ENCODE measurements at regions not wholly inside any gene's neighbourhood (a gene's known extent, or its start where the extent isn't known, plus 50 kb on each side); places are given as distances from the start of the nearest gene placed in this dataset.
"Not testable (repeated sequence)": the region's sequence is repeated elsewhere in the genome, so short reads cannot be mapped to it uniquely, and the experiment has no call there.

- CTCF ChIA-PET, H3K27ac Mint-ChIP-seq: not testable (repeated sequence)
Measured at GRCh38 chr18:14265637-14266410, 133.6 kb upstream of the ZNF519 start.

GRCh38 chr18:14262786-14263185, 130.6 kb upstream of the ZNF519 start:
- H3K9me3 Mint-ChIP-seq; H3K27ac Mint-ChIP-seq; H3K4me1 Mint-ChIP-seq; CTCF ChIA-PET; POLR2A ChIA-PET; H3K36me3 Mint-ChIP-seq (ENCODE audit: low read depth); DNase-seq; H3K27me3 Mint-ChIP-seq; H3K4me3 Mint-ChIP-seq: not testable (repeated sequence)

More at GRCh38 chr18:14265637-14266410, 133.6 kb upstream of the ZNF519 start:
- H3K27me3 Mint-ChIP-seq; H3K9me3 Mint-ChIP-seq; DNase-seq; H3K4me1 Mint-ChIP-seq; H3K4me3 Mint-ChIP-seq; POLR2A ChIA-PET; H3K36me3 Mint-ChIP-seq (ENCODE audit: low read depth): not testable (repeated sequence)

DNA sequence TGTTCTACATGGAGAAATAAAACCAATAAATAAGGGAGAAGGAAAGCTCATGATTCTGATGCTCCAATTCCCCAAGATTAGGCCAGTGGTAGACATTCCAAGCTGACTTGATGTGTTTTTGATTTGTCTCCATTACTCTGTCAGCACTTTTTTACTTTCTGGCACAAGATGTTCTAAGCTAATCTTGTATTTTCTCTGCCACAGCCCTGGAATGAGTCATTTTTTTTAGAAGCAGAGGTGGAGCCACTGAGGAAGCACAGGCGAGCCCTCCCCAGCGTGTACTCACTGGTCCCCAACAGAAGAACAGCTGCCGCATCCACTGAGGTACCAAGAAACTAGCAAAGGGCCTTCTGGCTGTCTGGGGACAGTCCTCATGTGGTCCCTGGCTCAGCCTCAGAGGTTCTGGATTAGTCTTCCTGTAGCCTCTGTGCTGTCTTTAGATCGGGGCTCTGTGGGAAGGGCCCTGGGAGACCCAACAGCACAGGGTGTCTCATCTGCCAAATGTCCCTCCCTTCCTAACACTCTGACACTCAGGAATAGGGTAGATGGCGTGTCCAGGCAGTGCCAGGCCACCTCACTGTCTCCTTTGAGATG, 117.9 kb upstream of the ZNF519 start:
- POLR2A ChIA-PET, H3K4me1 Mint-ChIP-seq, H3K4me3 Mint-ChIP-seq, DNase-seq, H3K27ac Mint-ChIP-seq, CTCF ChIA-PET, H3K27me3 Mint-ChIP-seq, H3K9me3 Mint-ChIP-seq: not testable (repeated sequence)
- H3K36me3 Mint-ChIP-seq (ENCODE audit: low read depth): peaks cover 16% of the 10 kb centered on the region

GRCh38 chr18:14239224-14239623, 107.0 kb upstream of the ZNF519 start:
- H3K9me3 Mint-ChIP-seq, POLR2A ChIA-PET, DNase-seq, CTCF ChIA-PET, H3K27me3 Mint-ChIP-seq, H3K4me3 Mint-ChIP-seq: not testable (repeated sequence)
- H3K4me1 Mint-ChIP-seq: peaks cover 24% of the 10 kb centered on the region
- peaks cover 16% of the 10 kb centered on the region for H3K36me3 Mint-ChIP-seq (ENCODE audit: low read depth)
- peak overlapping the region; percentile 36 for H3K27ac Mint-ChIP-seq

DNA sequence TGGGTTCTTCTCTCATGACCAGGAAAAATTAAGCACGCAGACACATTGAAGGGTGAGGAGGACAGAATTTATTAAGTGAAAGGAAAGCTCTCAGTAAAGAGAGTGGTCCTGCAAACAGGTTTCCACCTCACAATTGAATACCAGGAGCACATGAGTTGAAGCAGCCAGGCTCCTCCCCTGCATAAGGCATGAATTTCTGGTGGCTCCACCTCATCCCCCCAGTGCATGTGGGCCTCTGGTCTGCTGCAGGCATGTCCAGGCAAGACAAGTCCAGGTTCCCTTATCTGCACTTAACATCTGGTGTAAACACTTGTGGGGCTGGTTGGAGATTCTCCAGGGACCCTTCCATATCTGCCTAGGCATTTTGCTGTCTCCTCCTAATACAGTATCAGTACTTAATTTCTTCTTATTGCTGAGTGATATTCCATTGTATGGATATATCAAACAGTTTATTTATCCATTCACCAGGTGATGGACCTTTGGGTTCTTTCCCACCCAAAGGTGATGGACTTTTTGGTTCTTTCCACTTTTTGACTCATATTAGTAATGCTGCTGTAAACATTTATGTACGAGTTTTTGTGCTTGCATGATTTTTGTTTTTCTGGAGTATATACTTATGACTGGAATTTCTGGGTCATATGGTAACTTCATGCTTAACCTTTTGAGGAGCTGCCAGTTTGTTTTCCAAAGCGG, 104.3 kb upstream of the ZNF519 start:
- CTCF ChIA-PET, POLR2A ChIA-PET, DNase-seq, H3K4me3 Mint-ChIP-seq, H3K9me3 Mint-ChIP-seq, H3K27me3 Mint-ChIP-seq, H3K27ac Mint-ChIP-seq: not testable (repeated sequence)
- Mint-ChIP-seq H3K4me1 (peaks cover 19% of the 10 kb centered on the region), H3K36me3 (ENCODE audit: low read depth) (peaks cover 10% of the 10 kb centered on the region)

DNA sequence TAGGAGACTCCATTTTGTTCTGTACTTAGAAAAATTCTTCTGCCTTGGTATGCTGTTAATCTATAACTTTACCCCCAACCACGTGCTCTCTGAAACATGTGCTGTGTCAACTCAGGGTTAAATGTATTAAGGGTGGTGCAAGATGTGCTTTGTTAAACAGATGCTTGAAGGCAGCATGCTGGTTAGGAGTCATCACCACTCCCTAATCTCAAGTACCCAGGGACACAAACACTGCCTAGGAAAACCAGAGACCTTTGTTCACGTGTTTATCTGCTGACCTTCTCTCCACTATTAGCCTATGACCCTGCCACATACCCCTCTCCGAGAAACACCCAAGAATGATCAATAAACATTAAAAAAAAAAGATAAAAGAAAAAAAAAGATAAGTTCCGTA, 93.0 kb upstream of the ZNF519 start:
- H3K36me3 Mint-ChIP-seq (ENCODE audit: low read depth): peaks cover 22% of the 10 kb centered on the region
- H3K9me3 Mint-ChIP-seq, H3K4me1 Mint-ChIP-seq, H3K4me3 Mint-ChIP-seq, POLR2A ChIA-PET, DNase-seq, H3K27ac Mint-ChIP-seq, H3K27me3 Mint-ChIP-seq, CTCF ChIA-PET: not testable (repeated sequence)

DNA sequence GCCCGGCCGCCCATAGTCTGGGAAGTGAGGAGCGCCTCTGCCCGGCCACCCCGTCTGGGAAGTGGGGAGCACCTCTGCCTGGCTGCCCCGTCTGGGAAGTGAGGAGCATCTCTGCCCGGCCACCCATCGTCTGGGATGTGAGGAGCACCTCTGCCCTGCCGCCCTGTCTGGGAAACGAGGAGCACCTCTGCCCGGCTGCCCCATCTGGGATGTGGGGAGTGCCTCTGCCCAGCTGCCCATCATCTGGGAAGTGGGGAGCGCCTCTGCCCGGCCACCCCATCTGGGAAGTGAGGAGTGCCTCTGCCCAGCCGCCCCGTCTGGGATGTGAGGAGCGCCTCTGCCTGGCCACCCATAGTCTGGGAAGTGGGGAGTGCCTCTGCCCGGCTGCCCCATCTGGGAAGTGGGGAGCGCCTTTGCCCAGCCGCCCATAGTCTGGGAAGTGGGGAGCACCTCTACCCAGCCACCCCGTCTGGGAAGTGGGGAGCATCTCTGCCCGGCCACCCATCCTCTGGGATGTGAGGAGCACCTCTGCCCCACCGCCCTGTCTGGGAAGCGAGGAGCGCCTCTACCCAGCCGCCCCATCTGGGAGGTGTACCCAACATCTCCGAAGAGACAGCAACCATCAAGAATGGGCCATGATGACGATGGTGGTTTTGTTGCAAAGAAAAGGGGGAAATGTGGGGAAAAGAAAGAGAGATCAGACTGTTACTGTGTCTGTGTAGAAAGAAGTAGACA, 92.5 kb upstream of the ZNF519 start:
- POLR2A ChIA-PET, CTCF ChIA-PET, DNase-seq, H3K27me3 Mint-ChIP-seq, H3K27ac Mint-ChIP-seq, H3K4me3 Mint-ChIP-seq, H3K9me3 Mint-ChIP-seq, H3K4me1 Mint-ChIP-seq: not testable (repeated sequence)
- H3K36me3 Mint-ChIP-seq (ENCODE audit: low read depth): peaks cover 24% of the 10 kb centered on the region

DNA sequence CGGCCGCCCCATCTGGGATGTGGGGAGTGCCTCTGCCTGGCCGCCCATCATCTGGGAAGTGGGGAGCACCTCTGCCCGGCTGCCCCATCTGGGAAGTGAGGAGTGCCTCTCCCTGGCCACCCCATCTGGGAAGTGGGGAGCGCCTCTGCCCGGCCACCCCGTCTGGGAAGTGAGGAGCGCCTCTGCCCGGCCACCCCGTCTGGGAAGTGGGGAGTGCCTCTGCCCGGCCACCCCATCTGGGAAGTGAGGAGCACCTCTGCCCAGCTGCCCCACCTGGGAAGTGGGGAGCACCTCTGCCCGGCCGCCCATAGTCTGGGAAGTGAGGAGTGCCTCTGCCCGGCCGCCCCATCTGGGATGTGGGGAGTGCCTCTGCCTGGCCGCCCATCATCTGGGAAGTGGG, 91.7 kb upstream of the ZNF519 start:
- H3K4me3 Mint-ChIP-seq, CTCF ChIA-PET, DNase-seq, H3K27me3 Mint-ChIP-seq, H3K9me3 Mint-ChIP-seq, H3K27ac Mint-ChIP-seq, POLR2A ChIA-PET, H3K4me1 Mint-ChIP-seq: not testable (repeated sequence)
- H3K36me3 Mint-ChIP-seq (ENCODE audit: low read depth): peaks cover 24% of the 10 kb centered on the region

GRCh38 chr18:14223231-14223822, 91.1 kb upstream of the ZNF519 start:
- DNase-seq, H3K4me3 Mint-ChIP-seq, H3K27me3 Mint-ChIP-seq, CTCF ChIA-PET, H3K27ac Mint-ChIP-seq, H3K4me1 Mint-ChIP-seq, POLR2A ChIA-PET, H3K9me3 Mint-ChIP-seq: not testable (repeated sequence)
- H3K36me3 Mint-ChIP-seq (ENCODE audit: low read depth): peaks cover 24% of the 10 kb centered on the region

- H3K36me3 Mint-ChIP-seq (ENCODE audit: low read depth): peaks cover 24% of the 10 kb centered on the region
- H3K27ac Mint-ChIP-seq, DNase-seq, CTCF ChIA-PET, POLR2A ChIA-PET, H3K4me3 Mint-ChIP-seq, H3K4me1 Mint-ChIP-seq, H3K27me3 Mint-ChIP-seq, H3K9me3 Mint-ChIP-seq: not testable (repeated sequence)
Measured at GRCh38 chr18:14222354-14223221, 90.4 kb upstream of the ZNF519 start.

GRCh38 chr18:14221689-14222088, 89.5 kb upstream of the ZNF519 start:
- no peaks in the 10 kb centered on the region for H3K4me1 Mint-ChIP-seq
- peaks cover 24% of the 10 kb centered on the region for H3K36me3 Mint-ChIP-seq (ENCODE audit: low read depth)
- H3K27ac Mint-ChIP-seq: no peak overlapping the region
- ChIA-PET POLR2A (no interaction called here), CTCF (no interaction called here)
- H3K4me3 Mint-ChIP-seq: no peak overlapping the region
- H3K9me3 Mint-ChIP-seq: peaks cover 5% of the 10 kb centered on the region
- H3K27me3 Mint-ChIP-seq: no peaks in the 10 kb centered on the region
- DNase-seq: no peak

DNA sequence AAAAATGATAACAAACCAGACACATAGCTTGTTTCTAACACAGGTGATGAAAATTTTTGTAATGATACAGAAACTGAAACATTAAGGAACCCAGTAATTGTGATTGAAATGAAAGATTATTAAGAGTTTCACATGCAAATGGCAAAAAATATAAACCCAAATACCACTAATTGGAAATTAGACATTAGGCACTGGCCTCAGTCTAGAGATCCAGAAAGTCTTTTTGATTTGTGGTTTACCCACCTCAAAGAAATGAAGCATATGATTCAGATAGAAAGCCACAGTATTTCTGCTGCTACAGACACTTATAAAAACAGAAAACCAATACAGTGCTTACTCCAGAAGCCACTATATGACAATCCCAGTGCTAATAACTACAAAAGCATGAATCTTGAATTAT, 83.7 kb upstream of the ZNF519 start:
- CTCF ChIA-PET, H3K9me3 Mint-ChIP-seq, H3K4me3 Mint-ChIP-seq, H3K27me3 Mint-ChIP-seq, H3K27ac Mint-ChIP-seq, DNase-seq: not testable (repeated sequence)
- H3K36me3 Mint-ChIP-seq (ENCODE audit: low read depth): peaks cover 13% of the 10 kb centered on the region
- POLR2A ChIA-PET: interaction anchor here (1.5 kb wide), 1 partner anchor 25 kb away, joined by 4 read pairs; no protein-coding TSS in a partner anchor
- peaks cover 23% of the 10 kb centered on the region for H3K4me1 Mint-ChIP-seq

Data from activated CD4-positive, alpha-beta memory T cell treated with anti-CD3 and anti-CD28 coated beads, Interleukin-2, amount 10 ng/mL, durations not matched to agents 7 days and 5 days (primary cell).